HG02759 (cell line): ENCODE measurements at regions not wholly inside any gene's neighbourhood (a gene's known extent, or its start where the extent isn't known, plus 50 kb on each side); places are given as distances from the start of the nearest gene placed in this dataset.
"Not testable (repeated sequence)": the region's sequence is repeated elsewhere in the genome, so short reads cannot be mapped to it uniquely, and the experiment has no call there.

Source experiments
- ATAC-seq: cut with Tn5 transposase; IDR thresholded peaks from one replicate; pipeline ENCODE4 v1.9.1; 2021; ENCODE audit warnings: mild to moderate bottlenecking, moderate library complexity; ENCODE audit not compliant: unreplicated experiment

DNA sequence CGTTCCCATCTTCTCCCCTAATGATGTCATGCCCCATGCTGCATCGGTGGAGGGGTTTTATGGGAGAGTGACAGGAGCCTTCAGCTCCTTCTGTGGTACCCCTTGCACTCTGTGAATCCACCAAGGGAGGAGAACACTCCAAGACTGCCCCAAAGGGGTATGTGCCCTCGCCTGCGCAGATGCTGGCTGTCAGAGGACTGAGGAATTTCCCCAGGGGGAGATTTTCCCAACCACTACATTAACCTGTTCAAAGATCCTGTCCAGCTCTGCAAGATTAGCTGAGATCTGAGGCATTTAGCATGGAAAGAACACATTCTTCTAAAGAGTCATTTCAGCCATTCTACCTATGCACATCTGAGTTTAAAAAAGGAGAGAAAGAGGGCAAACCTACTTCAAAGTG is 143.2 kb upstream of the ITGA6 start:
- no peak for ATAC-seq

DNA sequence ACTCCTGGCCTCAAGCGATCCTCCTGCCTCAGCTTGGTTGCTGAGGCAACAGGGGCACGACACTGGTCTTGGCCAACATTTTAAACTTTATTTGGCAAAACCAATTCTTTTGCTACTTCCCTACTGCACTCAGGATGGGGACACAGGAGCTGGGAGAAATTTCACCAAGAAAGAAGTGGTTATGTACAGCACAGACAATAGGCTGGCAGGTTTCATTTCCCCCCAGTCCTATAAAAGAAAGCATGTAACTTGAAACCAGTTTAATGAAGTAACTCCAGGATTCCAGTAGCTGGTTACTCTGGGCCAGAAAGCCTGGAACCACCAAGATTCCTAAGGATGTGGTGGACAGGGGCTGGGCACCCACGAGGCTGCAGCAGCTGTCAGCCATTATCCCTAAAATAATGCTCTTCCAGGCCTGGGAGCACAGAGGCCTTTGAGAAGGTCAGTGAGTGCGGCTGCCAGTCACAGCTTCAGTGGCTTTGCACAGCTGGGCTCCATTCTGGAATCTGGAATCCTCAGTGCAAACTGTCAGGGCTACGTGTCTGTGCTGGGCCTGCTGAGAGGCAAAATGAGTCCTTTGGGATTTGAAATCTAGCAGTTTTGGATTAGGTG is 142.3 kb upstream of the ITGA6 start:
- no peak for ATAC-seq

DNA sequence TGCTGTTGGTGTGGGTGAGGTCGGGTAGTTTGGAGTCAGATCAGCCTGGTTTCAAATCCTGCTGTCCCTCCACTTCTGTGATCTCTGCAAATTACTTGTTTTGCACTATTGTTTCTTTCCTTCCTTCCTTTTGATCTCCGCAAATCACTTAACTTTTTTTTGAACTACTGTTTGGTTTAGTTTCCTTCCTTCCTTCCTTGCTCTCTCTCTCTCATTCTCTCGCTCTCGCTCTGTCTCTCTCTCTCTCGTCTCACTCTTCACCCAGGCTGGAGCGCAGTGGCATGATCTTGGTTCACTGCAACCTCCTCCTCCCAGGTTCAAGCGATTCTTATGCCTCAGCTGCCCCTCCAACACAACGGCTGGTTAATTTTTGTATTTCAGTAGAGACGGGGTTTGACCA is 141.6 kb upstream of the ITGA6 start:
- no peak for ATAC-seq

DNA sequence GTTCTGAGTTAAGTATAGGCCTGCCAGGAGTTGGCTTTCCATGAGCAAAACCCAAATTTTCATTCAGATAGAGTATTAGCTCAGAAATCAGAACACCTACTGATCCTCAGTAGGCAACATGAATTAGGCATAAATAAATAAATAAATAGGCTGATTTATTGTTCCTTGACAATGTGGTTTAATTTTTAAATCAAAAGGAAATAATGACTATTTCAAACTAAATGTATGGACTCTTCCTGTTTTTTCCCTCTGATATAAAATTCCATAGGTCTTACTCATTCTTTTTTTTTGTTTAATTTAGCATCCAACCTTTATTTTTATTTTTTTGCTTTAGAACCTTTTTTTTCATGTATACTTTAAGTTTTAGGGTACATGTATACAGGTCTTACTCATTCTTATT is 140.2 kb upstream of the ITGA6 start:
- ATAC-seq, result no peak

DNA sequence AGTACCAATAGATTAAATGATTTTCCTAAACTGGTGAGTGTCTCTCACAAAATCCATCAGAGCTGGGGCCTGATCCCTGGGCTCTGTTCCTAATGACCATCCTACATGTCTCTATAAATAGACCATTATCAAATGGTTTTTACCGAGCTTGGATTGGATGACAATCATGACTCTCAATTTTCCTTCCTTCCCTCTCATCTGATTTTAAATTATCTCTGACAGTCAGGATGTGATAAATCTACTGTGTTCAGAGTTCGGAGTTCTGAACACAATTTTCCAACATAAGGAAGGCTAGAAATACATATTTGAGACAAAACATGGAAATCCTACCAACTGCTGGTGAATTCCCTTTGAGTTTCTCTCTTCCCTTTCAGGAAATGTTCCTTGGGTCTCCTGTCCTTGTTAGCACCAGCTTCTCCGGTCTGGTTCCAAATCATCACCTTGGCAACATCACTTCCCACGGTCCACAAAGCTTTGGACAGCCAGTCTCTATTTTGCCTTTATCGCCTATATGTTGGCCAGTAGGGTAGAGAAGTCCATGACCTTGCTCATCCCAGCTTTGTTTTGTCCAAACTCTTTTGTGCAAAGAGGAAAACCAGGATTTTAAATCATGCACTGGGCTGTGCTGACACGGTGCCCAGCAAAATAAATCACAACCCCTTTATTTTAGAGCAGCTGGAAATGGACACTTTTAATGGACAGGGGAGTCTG is 139.6 kb upstream of the ITGA6 start:
- no peak for ATAC-seq

DNA sequence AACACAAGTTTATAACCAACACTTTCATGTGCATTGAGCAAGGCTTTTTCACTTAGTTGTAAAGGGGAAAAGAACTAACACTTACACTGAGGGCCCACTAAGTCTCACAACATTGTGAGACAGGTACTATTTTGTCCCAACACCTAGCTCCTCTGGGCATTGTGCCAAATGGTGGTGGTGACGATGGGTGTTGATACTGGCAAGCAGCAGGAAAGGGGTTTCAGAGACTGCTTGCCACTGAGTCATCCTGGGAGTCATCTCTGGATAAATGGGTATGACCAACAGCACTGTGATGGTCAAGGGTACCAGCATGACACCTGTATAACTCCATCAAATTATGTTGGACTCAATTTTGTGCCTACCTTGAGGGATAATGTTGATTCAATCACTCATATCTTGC is 138.8 kb upstream of the ITGA6 start:
- no peak for ATAC-seq

DNA sequence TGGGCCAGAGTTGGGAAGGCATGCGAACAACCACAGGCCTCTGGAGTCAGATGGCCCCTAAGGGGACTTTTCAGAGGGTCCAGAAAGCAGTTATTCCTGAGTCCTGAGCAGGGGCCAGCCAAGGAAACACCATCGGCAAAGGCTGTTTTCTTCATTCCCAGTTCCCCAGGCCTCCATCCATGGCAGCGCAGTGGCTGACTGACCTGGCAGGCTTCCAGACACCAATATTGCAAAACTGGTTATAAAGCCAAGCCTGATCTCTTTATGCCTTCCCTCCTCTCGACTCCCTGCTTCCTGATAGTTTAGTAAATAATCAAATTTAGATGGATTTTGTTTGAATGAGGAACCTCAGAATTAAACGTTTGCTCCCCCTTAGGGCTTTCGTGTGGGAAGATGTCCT is 133.4 kb upstream of the ITGA6 start:
- no peak for ATAC-seq

DNA sequence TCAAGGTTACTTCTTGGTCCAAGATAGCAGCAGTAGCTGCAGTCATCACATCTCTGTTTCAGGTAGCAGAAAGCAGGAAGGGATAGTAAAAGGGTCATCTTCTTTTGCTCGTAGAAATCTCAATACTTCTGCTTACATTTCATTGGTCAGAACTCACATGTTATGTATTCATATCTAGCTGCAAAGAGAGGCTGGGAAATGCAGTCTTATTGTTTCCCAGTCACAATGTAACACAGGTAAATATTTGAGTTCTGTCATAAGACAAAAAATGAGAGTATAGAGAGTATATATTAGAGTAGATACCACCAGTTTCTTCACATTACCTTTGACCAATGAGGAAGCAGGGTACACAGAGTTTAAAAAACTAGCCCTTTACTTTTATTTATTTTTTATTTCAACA is 132.4 kb upstream of the ITGA6 start:
- no peak for ATAC-seq

DNA sequence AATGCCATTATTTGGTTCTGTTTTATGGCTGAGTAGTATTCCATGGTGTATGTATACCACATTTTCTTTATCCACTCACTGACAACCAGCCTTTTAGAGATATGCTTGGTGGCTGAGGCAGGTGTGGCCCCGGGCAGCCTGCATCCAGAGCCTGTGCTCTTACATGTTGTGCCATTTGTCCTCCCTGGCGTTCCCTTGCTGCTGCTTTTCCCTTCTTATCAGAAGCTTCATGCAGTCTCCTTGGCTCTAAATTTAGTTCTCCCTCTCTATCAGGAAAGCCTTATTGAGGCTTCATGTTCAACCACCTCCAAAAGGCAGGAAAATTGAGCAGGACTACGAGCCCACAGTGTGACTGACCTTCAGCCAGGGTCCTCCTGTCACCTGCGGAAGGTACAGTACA is 131.7 kb upstream of the ITGA6 start:
- ATAC-seq, result no peak

DNA sequence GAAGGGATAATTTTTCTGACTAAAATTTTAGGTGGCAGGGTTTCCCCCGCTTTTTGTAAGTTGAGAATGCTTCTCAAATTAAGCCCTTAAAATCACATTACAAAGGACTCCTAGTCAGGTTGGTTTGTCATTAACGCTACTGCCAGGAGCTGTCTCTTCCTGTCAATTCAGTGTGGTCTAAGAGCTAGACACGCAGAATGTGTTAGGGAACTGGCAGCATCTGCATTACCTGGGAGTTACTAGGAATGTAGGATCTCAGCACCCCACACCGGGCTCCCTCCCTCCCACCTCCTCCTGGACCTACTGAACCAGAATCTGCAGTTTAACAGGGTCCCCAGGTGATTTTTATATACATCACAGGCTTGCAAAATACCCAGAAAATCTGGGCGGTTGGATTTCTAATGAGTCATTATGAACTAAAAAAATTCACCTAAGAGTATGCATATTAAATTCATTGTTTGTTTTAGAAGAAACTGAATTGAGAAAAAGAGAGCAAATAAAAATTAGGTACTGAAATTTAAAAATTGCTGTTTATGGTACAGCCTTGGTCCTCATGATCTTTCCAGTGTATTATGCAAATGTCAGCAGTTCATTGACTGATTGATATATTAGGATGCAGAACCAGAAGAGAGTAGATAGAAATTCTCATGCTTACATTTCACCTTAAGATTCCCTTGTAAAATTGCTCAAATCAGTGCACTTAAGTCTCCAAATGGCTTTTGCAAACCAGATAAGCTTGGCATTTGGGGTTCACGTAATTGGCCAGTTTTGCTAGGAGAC is 130.9 kb upstream of the ITGA6 start:
- no peak for ATAC-seq

DNA sequence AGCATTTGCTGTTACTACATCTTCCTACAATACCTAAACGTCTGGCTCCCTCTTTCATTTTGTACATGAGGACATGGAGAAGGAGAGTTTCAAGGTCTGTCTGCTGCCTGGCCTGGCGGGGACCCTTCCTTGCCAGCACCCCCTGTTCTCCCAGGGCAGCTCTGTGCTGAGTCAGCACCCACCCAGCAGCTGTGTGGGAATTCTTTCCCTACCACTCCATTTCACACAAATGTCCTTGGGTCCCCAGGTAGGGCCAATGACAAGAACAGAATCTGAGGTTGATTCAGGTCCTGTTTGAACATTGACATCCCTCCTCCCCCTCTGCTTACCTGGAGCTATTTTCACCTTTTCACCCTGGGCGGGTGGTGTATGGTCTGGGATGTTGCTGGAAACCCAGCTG is 129.9 kb upstream of the ITGA6 start:
- ATAC-seq, result no peak

DNA sequence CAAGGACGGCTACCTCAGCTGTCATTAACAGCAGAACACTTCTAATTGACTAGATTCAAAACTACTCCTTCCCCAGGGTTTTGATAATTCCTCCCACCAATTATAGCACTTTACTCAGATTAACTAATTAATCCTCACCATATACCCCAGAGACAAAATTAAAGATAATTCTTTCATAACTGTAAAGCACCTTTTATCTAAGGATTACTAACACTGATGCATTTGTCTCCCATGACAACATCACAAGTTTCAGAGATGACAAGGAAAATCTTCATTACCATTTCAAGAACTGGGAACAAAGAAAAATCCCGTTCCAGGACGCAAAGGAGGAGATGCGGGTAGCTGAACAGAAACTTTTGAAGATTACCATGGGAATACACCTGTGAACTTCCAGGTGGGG is 129.4 kb upstream of the ITGA6 start:
- no peak for ATAC-seq

DNA sequence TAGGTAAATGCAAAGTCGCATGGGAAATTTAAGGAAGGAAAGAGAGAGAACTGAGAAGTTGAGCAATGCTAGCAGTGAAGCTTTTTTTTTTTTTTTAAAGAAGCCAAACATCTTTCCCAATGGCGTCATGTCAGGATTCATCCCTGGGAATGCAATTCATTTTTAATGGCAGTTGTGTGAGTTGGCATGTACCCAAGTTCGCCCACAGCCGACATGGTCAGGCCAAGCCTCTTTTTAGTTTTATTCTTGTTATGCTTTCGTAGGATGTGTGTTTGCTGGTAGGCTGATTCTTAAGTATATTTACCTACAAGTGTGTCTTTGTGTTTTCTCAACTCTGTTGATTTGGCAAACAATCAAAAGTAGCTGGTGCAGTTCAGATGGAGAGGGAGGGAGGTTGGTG is 127.6 kb upstream of the ITGA6 start:
- ATAC-seq, result no peak

DNA sequence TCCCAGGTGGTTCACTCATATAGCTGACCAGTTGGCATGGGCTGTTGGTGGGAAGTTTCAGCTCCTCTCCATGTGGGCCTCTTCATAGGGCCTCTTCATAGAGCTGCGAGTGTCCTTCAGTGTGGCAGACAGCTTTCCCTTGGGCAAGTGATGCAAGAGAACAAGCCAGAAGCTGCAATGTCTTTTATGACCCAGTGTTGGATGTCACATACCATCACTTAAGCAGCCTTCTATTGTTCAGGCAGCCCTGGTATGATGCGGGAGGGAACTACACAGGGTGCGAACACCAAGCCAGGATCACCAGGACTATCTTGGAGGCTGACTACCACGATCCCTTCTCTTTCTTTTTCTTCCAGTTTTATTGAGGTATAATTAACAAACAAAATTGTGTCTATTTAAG is 126.5 kb upstream of the ITGA6 start:
- no peak for ATAC-seq

DNA sequence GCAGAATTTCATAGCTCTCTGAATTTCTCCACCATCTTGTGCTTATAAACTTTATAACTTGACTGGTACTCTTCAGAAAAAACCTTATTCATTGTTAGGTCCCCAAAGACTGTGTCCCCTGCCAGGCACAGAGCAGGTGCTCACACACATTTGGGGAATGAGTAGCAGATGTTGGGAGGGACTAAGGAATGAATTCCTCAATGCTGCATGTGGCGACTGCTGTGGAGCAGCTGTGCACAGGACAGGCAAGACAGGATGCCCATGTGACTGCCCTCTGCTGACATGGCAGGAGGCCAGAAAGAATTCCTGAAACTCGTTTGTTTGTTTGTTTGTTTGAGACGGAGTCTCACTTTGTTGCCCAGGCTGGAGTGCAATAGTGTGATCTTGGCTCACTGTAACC is 122.3 kb upstream of the ITGA6 start:
- ATAC-seq, result no peak

DNA sequence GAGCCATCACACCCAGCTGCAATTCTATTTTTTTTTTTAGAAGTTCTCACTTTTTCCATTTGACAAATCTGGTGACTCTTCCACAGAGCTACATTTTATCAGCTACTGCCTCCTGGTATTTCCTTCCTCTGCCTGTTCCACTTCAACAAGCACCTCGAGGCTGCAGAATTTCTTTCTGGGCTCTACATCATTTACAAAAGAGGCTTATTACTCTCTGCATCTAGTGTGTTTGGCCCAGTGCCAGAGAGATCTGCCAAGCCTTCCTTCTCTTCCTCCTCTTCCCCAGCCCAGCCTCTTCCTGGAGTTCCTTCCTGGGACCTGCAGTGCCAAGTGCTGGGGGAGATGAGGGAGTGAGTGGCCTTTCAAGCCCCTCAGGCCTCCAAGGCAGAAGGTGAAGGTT is 119.6 kb upstream of the ITGA6 start:
- no peak for ATAC-seq

DNA sequence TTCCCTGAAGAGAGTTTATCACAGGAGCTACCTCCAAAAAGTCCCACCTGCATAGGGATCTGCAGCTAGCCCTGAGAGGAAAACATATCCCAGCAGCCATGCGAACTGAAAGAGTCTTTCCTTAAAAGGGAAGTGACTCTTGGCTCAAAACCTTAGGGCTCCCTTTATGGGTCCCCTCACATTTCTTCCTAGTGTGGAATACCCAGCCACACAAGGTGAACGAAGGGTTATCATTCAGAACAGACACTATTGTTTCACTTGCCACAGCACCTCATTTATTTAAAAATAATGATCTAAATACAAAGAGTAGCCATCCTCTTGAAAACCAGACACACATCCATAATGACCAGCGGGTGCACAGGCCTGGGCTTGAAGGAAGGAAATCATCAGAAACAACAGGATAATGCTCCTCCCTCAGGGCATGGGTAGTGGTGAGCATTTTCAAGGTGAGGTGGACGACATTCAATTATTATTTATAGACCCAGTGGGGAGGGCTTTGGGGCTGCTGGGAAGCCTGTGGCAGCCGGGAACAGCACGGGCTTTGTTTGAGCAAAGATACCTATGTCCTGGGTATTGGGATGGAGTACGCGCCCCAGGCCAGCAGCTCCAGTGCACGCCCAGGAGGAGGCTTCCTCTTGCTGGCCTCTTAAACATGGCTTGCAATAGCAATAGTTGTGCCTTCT is 119.0 kb upstream of the ITGA6 start:
- no peak for ATAC-seq

DNA sequence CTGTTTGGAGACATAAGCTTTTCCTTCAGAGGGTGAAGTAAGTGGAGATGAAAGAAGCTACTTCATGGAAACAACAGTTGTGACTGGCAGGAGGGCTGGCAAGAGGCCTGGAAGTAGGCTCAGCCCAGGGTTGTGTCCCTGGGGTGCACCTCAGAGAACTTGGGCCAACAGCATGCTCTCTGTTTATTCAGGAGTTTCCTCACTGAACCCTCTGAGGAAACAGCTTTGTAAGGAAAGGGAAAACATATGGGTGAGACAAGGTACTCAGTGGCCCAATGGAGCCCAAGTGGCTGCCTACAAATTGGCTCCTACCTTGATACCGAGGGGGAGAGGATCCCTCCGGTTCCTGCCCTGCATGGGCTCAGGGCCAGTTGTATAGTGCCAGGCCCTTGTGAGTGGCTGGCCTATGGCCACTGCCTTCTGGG is 115.5 kb upstream of the ITGA6 start:
- no peak for ATAC-seq

DNA sequence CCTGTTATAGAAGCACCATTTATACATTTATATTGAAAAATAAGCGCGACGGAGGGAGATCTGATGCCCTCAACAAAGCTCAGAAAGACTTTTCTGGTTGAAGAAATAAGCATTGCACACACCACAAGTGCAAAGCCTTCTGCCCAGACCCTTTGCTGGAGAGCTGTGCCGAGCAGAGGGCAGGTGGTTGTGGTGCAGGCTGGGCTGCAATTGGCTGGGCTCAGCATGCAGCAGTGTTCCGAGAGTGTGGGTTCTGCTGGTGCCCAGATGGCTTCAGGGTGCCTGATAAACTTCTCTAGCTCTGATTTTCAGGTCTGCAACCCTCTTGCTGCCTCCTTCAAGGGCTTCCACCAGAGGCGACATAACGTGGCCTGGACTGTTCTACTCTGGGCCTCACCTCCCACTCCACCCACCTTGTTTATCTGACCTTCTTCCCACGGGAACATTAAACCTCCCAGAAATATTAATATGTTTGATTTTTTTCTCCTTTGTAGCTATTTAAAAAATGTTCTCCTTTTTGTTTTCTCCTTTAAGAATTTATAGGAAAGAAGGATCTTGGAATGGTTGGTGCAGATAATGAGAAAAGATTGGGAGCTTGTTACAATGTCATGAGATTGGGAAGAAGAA is 113.6 kb upstream of the ITGA6 start:
- ATAC-seq, result no peak

DNA sequence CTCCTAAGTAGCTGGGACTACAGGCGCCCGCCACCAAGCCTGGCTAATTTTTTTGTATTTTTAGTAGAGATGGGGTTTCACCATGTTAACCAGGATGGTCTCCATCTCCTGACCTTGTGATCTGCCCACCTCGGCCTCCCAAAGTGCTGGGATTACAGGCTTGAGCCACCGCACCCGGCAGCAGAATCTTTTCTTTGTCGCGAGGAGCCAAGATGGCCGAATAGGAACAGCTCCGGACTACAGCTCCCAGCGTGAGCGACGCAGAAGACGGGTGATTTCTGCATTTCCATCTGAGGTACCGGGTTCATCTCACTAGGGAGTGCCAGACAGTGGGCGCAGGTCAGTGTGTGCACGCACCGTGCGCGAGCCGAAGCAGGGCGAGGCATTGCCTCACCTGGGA is 112.3 kb upstream of the ITGA6 start:
- not testable (repeated sequence) for ATAC-seq

DNA sequence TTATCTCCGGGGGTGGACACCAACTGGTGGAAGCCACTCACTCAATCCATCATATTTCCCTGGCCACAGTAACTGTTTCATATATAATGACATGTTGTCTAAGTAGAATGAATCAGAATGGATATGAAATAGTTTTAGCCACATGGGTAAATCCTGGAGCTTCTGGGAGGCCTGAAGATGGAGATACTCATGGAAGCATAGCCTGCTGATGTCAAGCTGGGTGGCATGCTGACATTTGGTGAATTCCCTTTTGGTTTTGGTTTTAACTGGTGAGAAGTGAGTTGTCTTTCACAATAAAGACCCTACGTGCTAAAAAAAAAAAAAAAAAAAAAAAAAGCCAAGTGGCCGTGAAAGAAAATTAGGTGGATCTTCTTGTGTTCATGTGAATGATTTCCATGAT is 105.3 kb upstream of the ITGA6 start:
- ATAC-seq, result no peak
